DND-41 (cell line): ENCODE measurements at regions not wholly inside any gene's neighbourhood (a gene's known extent, or its start where the extent isn't known, plus 50 kb on each side); places are given as distances from the start of the nearest gene placed in this dataset.
A peak's percentile ranks its signal among the peaks of the same experiment; 100 is the strongest.
"Not testable (repeated sequence)": the region's sequence is repeated elsewhere in the genome, so short reads cannot be mapped to it uniquely, and the experiment has no call there.

Source experiments
- ATAC-seq: fragments of 200-7000 bp; cut with Tn5 transposase; 3 replicates; pipeline ENCODE4 v1.9.1; 2021; ENCODE audit warnings: low read depth; ENCODE audit not compliant: insufficient read depth
- DNase-seq: peaks from one replicate; pipeline ENCODE4 v3.0.0-alpha.2; 2020
- H2AFZ ChIP-seq: 2 replicates; pipeline ENCODE4 v1.6.0; 2012; ENCODE audit warnings: low read depth, low read length
- H3K27ac ChIP-seq: 2 replicates; pipeline ENCODE4 v1.5.1; 2012; ENCODE audit warnings: low read length, inconsistent platforms
- H3K27me3 ChIP-seq: fragments of 200-600 bp; sonication (generic); 2 replicates; pipeline ENCODE4 v1.6.0; 2012; ENCODE audit warnings: low read length, mild to moderate bottlenecking, inconsistent platforms; ENCODE audit not compliant: insufficient read depth, poor library complexity
- H3K36me3 ChIP-seq: 2 replicates; pipeline ENCODE4 v1.5.1; 2012; ENCODE audit warnings: low read length, inconsistent platforms; ENCODE audit not compliant: insufficient read depth
- H3K4me1 ChIP-seq: 2 replicates; pipeline ENCODE4 v1.5.1; 2012; ENCODE audit warnings: mild to moderate bottlenecking, low read length; ENCODE audit not compliant: insufficient read depth
- H3K4me2 ChIP-seq: 2 replicates; pipeline ENCODE4 v1.6.0; 2012; ENCODE audit warnings: mild to moderate bottlenecking, moderate library complexity, low read length, inconsistent platforms; ENCODE audit not compliant: insufficient read depth
- H3K4me3 ChIP-seq, 2 experiments: fragments of 200-600 bp in 1 of 2; shearing (Covaris generic) in 1 of 2; 2 replicates each; pipeline ENCODE4 v1.5.1; 2012 to 2016; ENCODE audit warnings: inconsistent platforms in 2 of 2, low read length in 2 of 2, mild to moderate bottlenecking in 2 of 2, low read depth in 1 of 2, moderate library complexity in 1 of 2
- H3K79me2 ChIP-seq: 2 replicates; pipeline ENCODE4 v1.6.0; 2012; ENCODE audit warnings: low read length, inconsistent platforms; ENCODE audit not compliant: insufficient read depth
- H3K9ac ChIP-seq: 2 replicates; pipeline ENCODE4 v1.6.0; 2012; ENCODE audit warnings: low read depth, mild to moderate bottlenecking, inconsistent platforms, low read length, moderate library complexity
- H3K9me3 ChIP-seq: 2 replicates; pipeline ENCODE4 v1.5.1; 2012; ENCODE audit warnings: low read length, moderate library complexity, mild to moderate bottlenecking, inconsistent platforms; ENCODE audit not compliant: insufficient read depth, severe bottlenecking
- H4K20me1 ChIP-seq: 2 replicates; pipeline ENCODE4 v1.6.0; 2012; ENCODE audit warnings: low read length; ENCODE audit not compliant: insufficient read depth
- CTCF ChIP-seq: IDR thresholded peaks from 2 replicates; pipeline ENCODE4 v1.5.1; 2012; ENCODE audit warnings: borderline replicate concordance, low read length, moderate library complexity, mild to moderate bottlenecking; ENCODE audit not compliant: poor library complexity, severe bottlenecking; ENCODE audit errors: extremely low read depth
- EZH2 ChIP-seq: IDR thresholded peaks from 3 replicates; pipeline ENCODE4 v1.6.1; 2012; ENCODE audit warnings: borderline replicate concordance, low read depth, mild to moderate bottlenecking, moderate library complexity, low read length, inconsistent platforms; ENCODE audit not compliant: severe bottlenecking

- peaks cover 99% of the 10 kb centered on the region for H3K79me2 ChIP-seq
- no peak overlapping the region for H3K27ac ChIP-seq
- H3K9ac ChIP-seq = no peak overlapping the region
- no peak for TF ChIP-seq CTCF
- no peak for TF ChIP-seq EZH2
- no peak overlapping the region for H3K4me2 ChIP-seq
- H4K20me1 ChIP-seq = peaks cover 24% of the 10 kb centered on the region
- H2AFZ ChIP-seq = no peak overlapping the region
- peaks cover 14% of the 10 kb centered on the region for H3K4me1 ChIP-seq
- H3K27me3 ChIP-seq = no peaks in the 10 kb centered on the region
- peaks cover 27% of the 10 kb centered on the region for H3K9me3 ChIP-seq
- peaks cover 15% of the 10 kb centered on the region for H3K36me3 ChIP-seq
- H3K4me3 ChIP-seq = no peak overlapping the region
- ATAC-seq (no peak), DNase-seq (no peak)
Measured at GRCh38 chr14:100007254-100007653, 58.0 kb upstream of the EVL start.

GRCh38 chr14:100009802-100010201 is 55.4 kb upstream of the EVL start:
- H3K4me2 ChIP-seq = not testable (repeated sequence)
- H3K79me2 ChIP-seq = peaks cover 100% of the 10 kb centered on the region

GRCh38 chr14:100010679-100011078 is 54.5 kb upstream of the EVL start:
- Histone ChIP-seq H3K79me2 (peaks cover 100% of the 10 kb centered on the region), H3K4me1 (peaks cover 32% of the 10 kb centered on the region), H2AFZ (no peak overlapping the region), H3K9me3 (no peaks in the 10 kb centered on the region), H4K20me1 (peaks cover 44% of the 10 kb centered on the region), H3K27ac (no peak overlapping the region), H3K27me3 (no peaks in the 10 kb centered on the region), H3K9ac (no peak overlapping the region), H3K4me2 (no peak overlapping the region), H3K36me3 (peaks cover 10% of the 10 kb centered on the region; the same call in 1 of the 2 replicates), H3K4me3 (no peak overlapping the region)
- TF ChIP-seq CTCF (no peak), EZH2 (no peak)
- ATAC-seq (no peak), DNase-seq (no peak)

More at GRCh38 chr14:100009802-100010201, 55.4 kb upstream of the EVL start:
- ATAC-seq, DNase-seq, H3K36me3 ChIP-seq, H3K9ac ChIP-seq, H3K27me3 ChIP-seq, H3K4me3 ChIP-seq, H3K27ac ChIP-seq, H2AFZ ChIP-seq, H3K9me3 ChIP-seq: not testable (repeated sequence)
- Histone ChIP-seq H4K20me1 (peaks cover 38% of the 10 kb centered on the region), H3K4me1 (peaks cover 31% of the 10 kb centered on the region)

- no peaks in the 10 kb centered on the region for H3K9me3 ChIP-seq
- H3K79me2 ChIP-seq = peaks cover 100% of the 10 kb centered on the region
- peak overlapping the region; percentile 67 for H3K27ac ChIP-seq
- peaks cover 32% of the 10 kb centered on the region for H3K4me1 ChIP-seq
- H3K4me2 ChIP-seq = no peak overlapping the region
- no peaks in the 10 kb centered on the region for H3K27me3 ChIP-seq
- no peak overlapping the region for H3K9ac ChIP-seq
- H3K36me3 ChIP-seq = peaks cover 12% of the 10 kb centered on the region; the same call in 1 of the 2 replicates
- H3K4me3 ChIP-seq = no peak overlapping the region
- H4K20me1 ChIP-seq = peaks cover 47% of the 10 kb centered on the region
- no peak for TF ChIP-seq CTCF
- no peak for TF ChIP-seq EZH2
- no peak for DNase-seq
- H2AFZ ChIP-seq = no peak overlapping the region
- 0 out of 3 replicates have a peak, but pooled peaks have one; percentile 4 for ATAC-seq
Measured at GRCh38 chr14:100011628-100012325, 53.4 kb upstream of the EVL start.
